ENCODE measurements at regions not wholly inside any gene's neighbourhood (a gene's known extent, or its start where the extent isn't known, plus 50 kb on each side); places are given as distances from the start of the nearest gene placed in this dataset.
"Not testable (repeated sequence)": the region's sequence is repeated elsewhere in the genome, so short reads cannot be mapped to it uniquely, and the experiment has no call there.

DNA sequence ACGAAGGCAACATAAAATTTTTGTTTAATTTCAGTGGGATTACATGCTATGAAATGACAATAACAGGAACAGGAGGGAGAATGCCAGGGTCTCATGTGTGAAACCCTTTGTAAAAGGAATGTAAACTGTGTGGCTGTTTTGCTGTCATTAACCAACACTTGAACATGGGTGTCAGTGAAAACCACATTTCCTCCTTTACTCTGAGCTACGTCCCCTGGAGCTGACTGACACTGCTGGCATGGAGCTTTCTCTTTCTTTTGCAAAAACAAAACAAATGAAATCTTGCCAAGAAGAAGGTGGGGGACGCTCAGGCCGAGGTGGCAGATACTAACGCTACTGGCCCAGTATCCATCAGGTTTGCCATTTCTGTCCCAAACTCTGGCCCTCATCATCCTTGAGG is 121.4 kb downstream of the DMRT2 start:
- H3K4me1 ChIP-seq = no peaks in the 10 kb centered on the region
- no peaks in the 10 kb centered on the region for H3K36me3 ChIP-seq (ENCODE audit: low read depth, missing control alignments)
- TF ChIP-seq, protein P1, sequence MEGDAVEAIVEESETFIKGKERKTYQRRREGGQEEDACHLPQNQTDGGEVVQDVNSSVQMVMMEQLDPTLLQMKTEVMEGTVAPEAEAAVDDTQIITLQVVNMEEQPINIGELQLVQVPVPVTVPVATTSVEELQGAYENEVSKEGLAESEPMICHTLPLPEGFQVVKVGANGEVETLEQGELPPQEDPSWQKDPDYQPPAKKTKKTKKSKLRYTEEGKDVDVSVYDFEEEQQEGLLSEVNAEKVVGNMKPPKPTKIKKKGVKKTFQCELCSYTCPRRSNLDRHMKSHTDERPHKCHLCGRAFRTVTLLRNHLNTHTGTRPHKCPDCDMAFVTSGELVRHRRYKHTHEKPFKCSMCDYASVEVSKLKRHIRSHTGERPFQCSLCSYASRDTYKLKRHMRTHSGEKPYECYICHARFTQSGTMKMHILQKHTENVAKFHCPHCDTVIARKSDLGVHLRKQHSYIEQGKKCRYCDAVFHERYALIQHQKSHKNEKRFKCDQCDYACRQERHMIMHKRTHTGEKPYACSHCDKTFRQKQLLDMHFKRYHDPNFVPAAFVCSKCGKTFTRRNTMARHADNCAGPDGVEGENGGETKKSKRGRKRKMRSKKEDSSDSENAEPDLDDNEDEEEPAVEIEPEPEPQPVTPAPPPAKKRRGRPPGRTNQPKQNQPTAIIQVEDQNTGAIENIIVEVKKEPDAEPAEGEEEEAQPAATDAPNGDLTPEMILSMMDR (IDR thresholded peaks at IDR 0.05) = no peak
- no peak for TF ChIP-seq POLR2A (IDR thresholded peaks at IDR 0.05)
- intact Hi-C loops (cut with DNase I; ENCODE audit: low total_unique reads) = no loop called here
- H3K9me3 ChIP-seq = no peaks in the 10 kb centered on the region
- no peak overlapping the region for H3K4me3 ChIP-seq
- no peak overlapping the region for H3K27ac ChIP-seq
- no peaks in the 10 kb centered on the region for H3K27me3 ChIP-seq
- DNase-seq = no peak
- WGBS, 2 donors = 68 to 77% methylated on average over 5 of the region's 5 CpGs

DNA sequence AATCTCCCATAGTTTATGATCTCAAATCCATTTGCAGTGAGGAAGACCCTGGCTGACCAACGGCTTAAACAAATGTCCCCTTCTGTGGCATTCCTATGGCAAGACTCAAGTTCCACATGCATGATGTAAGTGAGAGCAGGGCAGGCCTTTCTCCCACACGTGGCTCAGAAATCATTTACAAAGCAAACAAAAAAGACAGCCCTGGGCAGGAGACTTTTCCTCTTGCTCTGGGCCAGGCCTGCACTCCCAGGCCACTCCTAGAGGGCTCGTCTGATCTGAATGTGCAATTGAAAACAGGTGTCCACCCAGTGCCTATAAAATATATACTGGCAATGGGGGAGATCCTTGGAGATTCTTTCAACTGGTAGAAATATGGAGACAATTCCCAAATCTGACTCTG is 123.1 kb downstream of the DMRT2 start:
- no peak for TF ChIP-seq POLR2A (IDR thresholded peaks at IDR 0.05)
- TF ChIP-seq, protein P1 (IDR thresholded peaks at IDR 0.05) = no peak
- no peaks in the 10 kb centered on the region for H3K36me3 ChIP-seq (ENCODE audit: low read depth, missing control alignments)
- no peaks in the 10 kb centered on the region for H3K9me3 ChIP-seq
- no peak overlapping the region for H3K27ac ChIP-seq
- no peaks in the 10 kb centered on the region for H3K4me1 ChIP-seq
- H3K4me3 ChIP-seq = no peak overlapping the region
- DNase-seq = no peak
- H3K27me3 ChIP-seq = no peaks in the 10 kb centered on the region
- intact Hi-C loops (cut with DNase I; ENCODE audit: low total_unique reads) = no loop called here
- WGBS, 2 donors = 28 to 29% methylated on average over 3 of the region's 3 CpGs

DNA sequence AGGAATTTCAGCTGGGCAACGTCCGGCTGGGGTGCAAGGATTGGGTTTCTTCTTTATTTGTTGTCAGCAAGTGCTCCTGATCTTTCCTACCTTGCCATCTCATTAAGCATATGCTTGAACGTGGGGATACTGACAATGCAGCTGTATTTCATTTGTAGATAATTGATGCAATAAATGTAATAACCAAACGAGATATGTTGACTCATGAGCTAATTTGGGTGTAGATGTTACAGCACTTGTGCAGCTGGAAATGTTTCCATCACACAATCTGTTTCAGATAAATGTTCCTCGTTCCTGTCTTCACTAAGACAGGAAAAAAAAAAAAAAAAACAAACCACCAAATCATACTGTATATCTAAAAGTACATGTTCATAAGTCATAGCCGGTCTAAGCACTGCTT is 123.8 kb downstream of the DMRT2 start:
- DNase-seq = no peak
- no peaks in the 10 kb centered on the region for H3K9me3 ChIP-seq

DNA sequence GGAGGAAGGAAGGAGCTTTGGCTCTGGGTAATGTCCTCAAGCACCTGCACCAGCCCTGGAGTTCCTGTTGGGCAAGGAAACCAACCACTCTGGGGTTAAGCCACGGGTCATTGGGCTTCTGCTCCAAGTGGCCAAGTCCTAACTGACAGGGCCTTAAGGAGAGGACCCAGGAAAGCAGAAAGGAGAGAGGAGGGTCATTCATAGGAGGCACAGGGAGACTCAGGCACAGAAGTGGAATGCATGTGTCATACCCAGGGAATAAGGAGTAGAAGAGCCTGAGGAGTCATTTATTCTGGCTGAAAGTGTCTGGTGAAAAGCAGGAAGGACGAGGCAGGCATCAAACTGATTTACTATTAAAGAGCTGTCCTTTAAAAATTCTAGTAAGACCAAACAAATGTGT is 129.2 kb downstream of the DMRT2 start:
- H3K4me1 ChIP-seq = no peaks in the 10 kb centered on the region
- TF ChIP-seq, protein P1 (IDR thresholded peaks at IDR 0.05) = no peak
- no peak for TF ChIP-seq POLR2A (IDR thresholded peaks at IDR 0.05)
- no peak overlapping the region for H3K4me3 ChIP-seq
- H3K27me3 ChIP-seq = no peaks in the 10 kb centered on the region
- no peak for DNase-seq
- H3K36me3 ChIP-seq (ENCODE audit: low read depth, missing control alignments) = no peaks in the 10 kb centered on the region
- 46 to 56% methylated on average over 2 of the region's 2 CpGs for WGBS, 2 donors
- no peak overlapping the region for H3K27ac ChIP-seq
- intact Hi-C loops (cut with DNase I; ENCODE audit: low total_unique reads) = no loop called here
- no peaks in the 10 kb centered on the region for H3K9me3 ChIP-seq

More for the DNA sequence above, 123.8 kb downstream of the DMRT2 start:
- intact Hi-C loops (cut with DNase I; ENCODE audit: low total_unique reads) = no loop called here
- no peak overlapping the region for H3K27ac ChIP-seq
- H3K4me1 ChIP-seq = no peaks in the 10 kb centered on the region
- H3K36me3 ChIP-seq (ENCODE audit: low read depth, missing control alignments) = no peaks in the 10 kb centered on the region
- WGBS, 2 donors = 42 to 55% methylated on average over 6 of the region's 6 CpGs
- TF ChIP-seq, protein P1 (IDR thresholded peaks at IDR 0.05) = no peak
- no peak for TF ChIP-seq POLR2A (IDR thresholded peaks at IDR 0.05)
- no peak overlapping the region for H3K4me3 ChIP-seq
- H3K27me3 ChIP-seq = no peaks in the 10 kb centered on the region

DNA sequence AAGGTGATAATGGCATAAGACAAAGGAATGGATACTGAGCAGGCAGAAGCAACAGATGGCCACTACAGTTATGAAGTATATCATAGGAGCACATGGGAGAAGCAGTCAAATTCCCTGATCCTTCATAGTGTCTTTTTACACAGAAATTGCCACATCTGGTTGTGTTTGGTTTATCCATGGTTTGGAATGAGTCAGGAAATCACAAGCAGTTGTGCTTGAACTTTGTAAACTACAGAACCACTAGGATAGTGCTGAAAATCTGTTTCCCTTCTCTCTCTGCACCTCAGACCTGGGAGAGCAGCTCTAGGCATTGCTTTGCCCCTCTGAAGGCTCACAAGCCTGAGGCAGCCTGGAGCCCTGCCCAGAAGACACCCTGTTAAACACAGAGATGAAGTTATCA is 134.0 kb downstream of the DMRT2 start:
- Histone ChIP-seq H3K27me3 (no peaks in the 10 kb centered on the region), H3K9me3 (no peaks in the 10 kb centered on the region), H3K36me3 (ENCODE audit: low read depth, missing control alignments) (no peaks in the 10 kb centered on the region), H3K4me1 (no peaks in the 10 kb centered on the region), H3K27ac (no peak overlapping the region), H3K4me3 (no peak overlapping the region)
- intact Hi-C loops (cut with DNase I; ENCODE audit: low total_unique reads) = no loop called here
- no peak for DNase-seq
- TF ChIP-seq, protein P1 (IDR thresholded peaks at IDR 0.05) = no peak
- no peak for TF ChIP-seq POLR2A (IDR thresholded peaks at IDR 0.05)

DNA sequence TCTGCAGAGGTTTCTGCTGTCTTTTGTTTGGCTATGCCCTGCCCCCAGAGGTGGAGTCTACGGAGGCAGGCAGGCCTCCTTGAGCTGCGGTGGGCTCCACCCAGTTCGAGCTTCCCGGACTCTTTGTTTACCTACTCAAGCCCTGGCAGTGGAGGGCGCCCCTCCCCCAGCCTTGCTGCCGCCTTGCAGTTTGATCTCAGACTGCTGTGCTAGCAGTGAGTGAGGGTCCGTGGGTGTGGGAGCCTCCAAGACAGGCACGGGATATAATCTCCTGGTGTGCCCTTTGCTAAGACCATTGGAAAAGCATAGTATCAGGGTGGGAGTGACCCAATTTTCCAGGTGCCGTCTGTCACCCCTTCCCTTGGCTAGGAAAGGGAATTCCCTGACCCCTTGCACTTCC is 137.0 kb downstream of the DMRT2 start:
- intact Hi-C loops (cut with DNase I; ENCODE audit: low total_unique reads); H3K9me3 ChIP-seq; H3K36me3 ChIP-seq (ENCODE audit: low read depth, missing control alignments); H3K4me1 ChIP-seq; H3K4me3 ChIP-seq; DNase-seq; H3K27ac ChIP-seq; H3K27me3 ChIP-seq: not testable (repeated sequence)
- 86 to 96% methylated on average over 8 to 9 of the region's 9 CpGs for WGBS, 2 donors

DNA sequence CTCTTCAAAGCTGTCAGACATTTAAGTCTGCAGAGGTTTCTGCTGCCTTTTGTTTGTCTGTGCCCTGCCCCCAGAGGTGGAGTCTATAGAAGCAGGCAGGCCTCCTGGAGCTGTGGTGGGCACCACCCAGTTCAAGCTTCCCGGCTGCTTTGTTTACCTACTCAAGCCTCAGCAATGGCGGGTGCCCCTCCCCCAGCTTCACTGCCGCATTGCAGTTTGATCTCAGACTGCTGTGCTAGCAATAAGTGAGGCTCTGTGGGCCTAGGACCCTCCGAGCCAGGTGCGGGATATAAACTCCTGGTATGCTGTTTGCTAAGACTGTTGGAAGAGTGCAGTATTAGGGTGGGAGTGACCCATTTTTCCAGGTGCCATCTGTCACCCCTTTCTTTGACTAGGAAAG is 145.5 kb downstream of the DMRT2 start:
- H3K27me3 ChIP-seq; H3K36me3 ChIP-seq (ENCODE audit: low read depth, missing control alignments); H3K27ac ChIP-seq; intact Hi-C loops (cut with DNase I; ENCODE audit: low total_unique reads); DNase-seq; H3K4me1 ChIP-seq; H3K9me3 ChIP-seq; H3K4me3 ChIP-seq: not testable (repeated sequence)
- WGBS, 2 donors = 70 to 82% methylated on average over 2 to 5 of the region's 5 CpGs

Measured in testis (tissue), 2 donors.